Stimulated activated effector memory CD8-positive, alpha-beta T cell treated with anti-CD3 and anti-CD28 coated beads, Interleukin-12 subunit alpha, Interleukin-12 subunit beta, amount 100 ng/mL, for 72 hours (primary cell): ENCODE measurements at regions not wholly inside any gene's neighbourhood (a gene's known extent, or its start where the extent isn't known, plus 50 kb on each side); places are given as distances from the start of the nearest gene placed in this dataset.

Experiments
- ATAC-seq: fragments of 150-1000 bp; cut with Tn5 transposase; 2 replicates; pipeline ENCODE4 v1.10.0; 2021
- DNase-seq, 2 donors: peaks; one replicate each; pipeline ENCODE4 v3.0.0; 2021 to 2022; ENCODE audit warnings: low spot score in 2 of 2
- H3K27ac Mint-ChIP-seq: one replicate; pipeline ENCODE4 v1.8.0; 2022; ENCODE audit warnings: mild to moderate bottlenecking, mixed read lengths
- H3K36me3 Mint-ChIP-seq: one replicate; pipeline ENCODE4 v1.8.0; 2022; ENCODE audit warnings: mild to moderate bottlenecking, mixed read lengths
- H3K4me1 Mint-ChIP-seq: one replicate; pipeline ENCODE4 v1.8.0; 2022; ENCODE audit warnings: mixed read lengths
- H3K4me3 Mint-ChIP-seq: one replicate; pipeline ENCODE4 v1.8.0; 2022; ENCODE audit warnings: mild to moderate bottlenecking, mixed read lengths
- H3K9me3 Mint-ChIP-seq: one replicate; pipeline ENCODE4 v1.8.0; 2022; ENCODE audit warnings: mixed read lengths

DNA sequence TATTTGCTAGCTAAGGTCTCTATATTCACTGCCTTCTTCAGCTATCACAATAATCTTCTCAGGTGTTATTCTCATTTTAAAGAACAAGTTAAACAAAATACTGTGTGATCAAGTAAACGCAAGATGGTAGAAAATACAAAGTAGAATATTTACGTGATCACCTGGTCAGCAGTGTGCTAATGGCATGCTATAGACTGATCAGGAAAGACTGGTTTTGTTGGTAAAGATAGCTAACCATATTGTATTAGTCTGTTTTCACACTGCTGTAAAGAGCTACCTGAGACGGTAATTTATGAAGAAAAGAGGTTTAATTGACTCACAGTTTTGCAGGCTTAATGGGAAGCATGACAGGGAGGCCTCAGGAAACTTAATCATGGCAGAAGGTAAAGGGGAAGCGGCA, 50.4 kb downstream of the ZBTB38 start:
- H3K36me3 Mint-ChIP-seq, result peaks cover 81% of the 10 kb centered on the region
- peak overlapping the region; percentile 16 for H3K27ac Mint-ChIP-seq
- DNase-seq, result no peak
- ATAC-seq, result no peak
- no peak overlapping the region for H3K4me3 Mint-ChIP-seq
- peaks cover 3% of the 10 kb centered on the region for H3K9me3 Mint-ChIP-seq
- H3K4me1 Mint-ChIP-seq, result peaks cover 64% of the 10 kb centered on the region

DNA sequence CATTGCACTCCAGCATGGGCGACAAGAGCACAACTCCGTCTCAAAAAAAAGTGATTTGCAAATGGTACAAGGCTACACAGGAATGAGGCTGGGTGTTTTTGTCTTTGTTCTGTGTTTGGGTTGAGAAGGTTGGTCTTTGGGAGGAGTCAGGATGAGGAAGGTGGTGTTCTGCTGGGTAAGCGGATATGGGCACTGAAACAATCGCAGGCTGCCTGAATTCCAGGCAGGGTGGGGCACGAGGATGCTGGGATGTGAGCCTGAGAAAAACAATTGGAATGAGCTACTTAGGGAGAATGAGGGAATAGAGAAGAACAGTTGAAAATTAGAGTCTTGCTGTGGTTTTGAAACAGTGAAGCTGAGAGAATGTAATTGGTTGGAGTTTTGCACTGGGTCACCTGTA, 51.6 kb downstream of the ZBTB38 start:
- peaks cover 3% of the 10 kb centered on the region for H3K9me3 Mint-ChIP-seq
- H3K4me3 Mint-ChIP-seq, result no peak overlapping the region
- DNase-seq (no peak), ATAC-seq (no peak)
- H3K36me3 Mint-ChIP-seq, result peaks cover 81% of the 10 kb centered on the region
- peaks cover 54% of the 10 kb centered on the region for H3K4me1 Mint-ChIP-seq
- H3K27ac Mint-ChIP-seq, result peak overlapping the region; percentile 7

DNA sequence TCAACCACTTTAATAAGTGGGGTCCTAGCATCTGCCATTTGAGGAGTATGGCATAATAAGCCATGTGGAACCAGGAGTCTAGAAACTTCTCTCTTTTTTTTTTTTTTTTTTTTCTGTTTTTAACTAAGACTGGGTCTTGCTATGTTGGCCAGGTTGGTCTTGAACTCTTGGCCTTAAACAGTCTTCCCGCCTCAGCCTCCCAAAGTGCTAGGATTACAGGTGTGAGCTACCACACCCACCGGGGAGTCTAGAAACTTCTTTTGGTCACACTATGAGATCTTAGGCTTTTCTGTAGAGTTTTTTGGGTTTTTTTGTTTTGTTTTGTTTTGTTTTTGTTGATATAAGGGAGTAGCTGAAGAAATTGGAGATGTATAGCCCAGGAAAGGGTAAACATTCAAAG, 52.9 kb downstream of the ZBTB38 start:
- Mint-ChIP-seq H3K9me3 (peaks cover 3% of the 10 kb centered on the region), H3K36me3 (peaks cover 76% of the 10 kb centered on the region), H3K4me3 (no peak overlapping the region), H3K4me1 (peaks cover 63% of the 10 kb centered on the region), H3K27ac (peak overlapping the region; percentile 79)
- ATAC-seq (no peak), DNase-seq (no peak)

DNA sequence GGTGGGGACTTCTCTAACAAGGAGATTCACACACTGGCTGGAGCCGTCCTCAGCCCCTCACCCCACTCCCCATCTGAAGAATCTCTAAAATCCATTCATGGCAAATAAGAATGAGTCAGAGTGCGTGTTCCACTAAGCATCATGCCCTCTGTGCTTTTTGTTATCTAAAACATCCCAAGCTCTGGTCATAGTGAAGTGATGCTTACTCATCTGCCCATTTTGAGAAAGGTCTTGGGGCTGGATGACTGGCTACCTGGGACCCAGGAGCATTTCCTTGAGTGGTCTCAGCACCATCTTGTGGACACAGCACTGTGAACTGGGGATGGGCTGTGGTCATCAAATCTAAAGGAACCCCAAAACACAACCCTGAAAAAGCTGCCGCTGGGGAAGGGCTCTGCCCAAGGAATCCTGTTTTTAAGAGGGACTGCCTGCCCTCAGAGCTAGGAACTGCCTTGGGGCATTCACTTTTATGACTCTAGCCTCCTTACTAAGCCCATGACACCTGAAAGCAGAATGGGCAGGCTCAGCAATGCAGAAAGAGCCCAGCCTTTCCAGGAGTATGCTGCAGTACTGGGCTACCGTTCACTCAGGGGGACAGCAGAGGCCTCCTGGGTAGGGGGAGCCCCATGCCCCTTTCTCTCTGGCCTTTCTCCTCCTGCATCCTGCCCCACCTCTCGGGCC, 53.5 kb downstream of the ZBTB38 start:
- Mint-ChIP-seq H3K9me3 (peaks cover 3% of the 10 kb centered on the region), H3K27ac (peak overlapping the region; percentile 79), H3K4me1 (peaks cover 64% of the 10 kb centered on the region), H3K4me3 (no peak overlapping the region), H3K36me3 (peaks cover 76% of the 10 kb centered on the region)
- ATAC-seq (peak; percentile 60), DNase-seq (no peak)

DNA sequence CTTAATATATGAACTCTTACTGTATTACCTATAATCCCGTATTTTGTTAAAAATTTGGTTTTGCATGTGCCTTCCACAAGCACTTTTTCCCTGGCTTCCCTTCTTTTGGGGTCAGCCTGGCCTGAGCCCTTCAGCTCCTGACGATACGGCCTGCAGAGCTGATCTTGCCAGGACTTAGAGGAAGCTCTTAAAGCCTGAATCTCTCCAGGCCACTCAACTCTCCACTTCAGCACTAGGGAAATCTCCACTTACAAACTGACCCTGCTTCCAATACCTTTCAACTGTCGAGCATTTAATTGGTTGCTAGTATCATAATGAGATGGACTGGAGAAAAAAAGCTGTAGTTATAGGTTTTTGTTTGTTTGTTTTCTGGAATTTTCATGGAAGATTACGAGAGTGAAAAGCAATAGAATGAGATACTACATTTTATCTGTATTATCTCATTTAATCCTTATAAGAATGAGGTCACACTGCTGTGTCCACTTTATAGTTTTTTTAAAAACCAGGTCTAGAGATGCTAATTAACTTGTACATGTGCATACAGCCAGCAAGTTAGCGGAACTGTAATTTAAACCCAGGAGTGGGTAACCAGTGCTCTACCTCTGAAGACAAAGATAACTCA, 54.8 kb downstream of the ZBTB38 start:
- no peak overlapping the region for H3K27ac Mint-ChIP-seq

DNA sequence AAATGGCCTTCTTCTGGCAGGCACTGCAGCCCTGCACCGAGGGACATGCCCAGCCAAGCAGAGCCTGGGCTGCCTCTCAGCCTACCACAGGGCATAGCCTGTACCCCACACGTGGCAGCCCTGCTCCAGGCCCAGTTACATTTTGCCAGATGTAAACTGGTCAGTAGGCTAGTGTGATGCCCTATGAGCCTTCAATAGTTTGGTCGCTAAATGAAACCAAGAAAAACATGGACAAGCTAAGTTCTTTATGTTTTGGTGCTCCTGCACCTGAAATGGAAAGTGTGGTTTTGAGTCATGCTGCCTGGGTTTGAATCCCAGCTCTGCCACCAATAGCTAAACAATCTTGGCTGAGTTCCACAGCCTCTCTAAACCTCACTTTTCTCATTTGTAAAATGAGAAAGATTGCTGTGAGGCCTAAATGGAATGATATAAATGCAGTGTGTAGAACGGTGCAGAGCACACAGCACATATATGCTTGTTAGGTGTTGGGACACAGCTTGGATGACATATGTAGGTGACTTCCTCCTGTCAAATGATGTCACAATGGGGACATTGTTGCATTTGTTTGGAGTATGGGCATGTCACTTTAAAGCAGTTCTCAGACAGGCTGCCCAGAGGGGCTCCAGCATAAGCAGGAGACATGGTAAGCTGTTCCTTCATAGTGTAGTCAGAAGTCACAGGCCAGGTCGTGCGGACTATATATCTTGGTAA, 57.4 kb downstream of the ZBTB38 start:
- Mint-ChIP-seq H3K36me3 (peaks cover 81% of the 10 kb centered on the region), H3K27ac (no peak overlapping the region), H3K9me3 (no peaks in the 10 kb centered on the region), H3K4me3 (no peak overlapping the region), H3K4me1 (peaks cover 62% of the 10 kb centered on the region)
- DNase-seq (no peak), ATAC-seq (peak; percentile 51)

More for the DNA sequence above, 54.8 kb downstream of the ZBTB38 start:
- ATAC-seq, result no peak
- DNase-seq, result no peak
- Mint-ChIP-seq H3K4me1 (peaks cover 68% of the 10 kb centered on the region), H3K4me3 (no peak overlapping the region), H3K9me3 (peaks cover 3% of the 10 kb centered on the region), H3K36me3 (peaks cover 74% of the 10 kb centered on the region)

DNA sequence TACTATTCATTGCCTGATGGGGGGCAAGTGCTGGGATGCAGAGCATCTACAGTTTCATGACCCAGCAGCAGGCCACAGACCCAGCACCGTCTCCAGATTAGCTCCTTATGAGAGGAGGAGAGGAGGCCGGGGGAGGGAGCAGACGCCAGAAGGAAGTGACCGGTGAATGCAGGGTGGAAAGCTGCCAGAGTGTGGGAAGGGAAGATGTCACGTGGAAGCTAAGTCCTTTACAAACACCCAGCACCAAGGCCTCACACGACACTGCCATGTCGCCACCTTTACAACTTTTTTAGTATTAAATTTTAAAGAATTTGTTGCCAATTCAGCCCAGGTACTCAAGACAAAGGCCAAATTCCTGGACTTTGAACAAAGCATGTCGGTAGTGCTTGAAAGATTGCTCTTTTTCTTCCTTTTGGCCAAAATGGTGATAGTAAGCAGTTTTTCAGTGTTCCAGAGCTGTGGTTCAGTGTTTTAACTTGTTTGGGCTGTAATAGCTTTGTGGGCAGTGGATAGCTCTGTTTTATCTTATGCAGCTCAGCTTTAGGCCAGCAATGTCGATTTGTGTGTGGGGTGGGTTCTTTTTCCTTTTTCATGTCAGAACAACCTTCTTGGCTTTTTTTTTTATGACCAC, 58.2 kb downstream of the ZBTB38 start:
- H3K36me3 Mint-ChIP-seq, result peaks cover 82% of the 10 kb centered on the region
- H3K4me3 Mint-ChIP-seq, result no peak overlapping the region
- no peak for DNase-seq
- H3K27ac Mint-ChIP-seq, result peak overlapping the region; percentile 67
- H3K9me3 Mint-ChIP-seq, result no peaks in the 10 kb centered on the region
- peaks cover 55% of the 10 kb centered on the region for H3K4me1 Mint-ChIP-seq
- no peak for ATAC-seq

DNA sequence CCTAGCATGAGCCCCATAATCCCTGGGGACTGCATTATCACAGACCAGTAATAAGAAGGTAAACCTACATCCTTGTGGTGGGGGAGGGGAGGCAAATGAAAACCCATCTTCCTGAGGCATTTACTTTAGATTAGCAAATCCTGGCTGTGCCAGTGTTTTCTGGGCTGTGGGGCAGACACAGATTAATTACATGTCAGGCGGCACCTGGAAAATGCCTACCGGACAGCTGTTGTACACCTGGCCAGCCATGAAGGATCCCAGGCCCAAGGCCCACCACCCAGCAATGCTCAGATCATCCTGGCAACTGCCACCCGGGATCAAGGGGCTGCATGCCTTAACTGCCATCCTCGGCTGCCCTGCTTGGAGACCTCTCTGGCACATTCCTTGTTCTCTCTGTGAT, 59.1 kb upstream of the RASA2 start:
- Mint-ChIP-seq H3K4me3 (no peak overlapping the region), H3K27ac (peak overlapping the region; percentile 67), H3K4me1 (peaks cover 55% of the 10 kb centered on the region), H3K36me3 (peaks cover 86% of the 10 kb centered on the region), H3K9me3 (no peaks in the 10 kb centered on the region)
- DNase-seq (no peak), ATAC-seq (no peak)

DNA sequence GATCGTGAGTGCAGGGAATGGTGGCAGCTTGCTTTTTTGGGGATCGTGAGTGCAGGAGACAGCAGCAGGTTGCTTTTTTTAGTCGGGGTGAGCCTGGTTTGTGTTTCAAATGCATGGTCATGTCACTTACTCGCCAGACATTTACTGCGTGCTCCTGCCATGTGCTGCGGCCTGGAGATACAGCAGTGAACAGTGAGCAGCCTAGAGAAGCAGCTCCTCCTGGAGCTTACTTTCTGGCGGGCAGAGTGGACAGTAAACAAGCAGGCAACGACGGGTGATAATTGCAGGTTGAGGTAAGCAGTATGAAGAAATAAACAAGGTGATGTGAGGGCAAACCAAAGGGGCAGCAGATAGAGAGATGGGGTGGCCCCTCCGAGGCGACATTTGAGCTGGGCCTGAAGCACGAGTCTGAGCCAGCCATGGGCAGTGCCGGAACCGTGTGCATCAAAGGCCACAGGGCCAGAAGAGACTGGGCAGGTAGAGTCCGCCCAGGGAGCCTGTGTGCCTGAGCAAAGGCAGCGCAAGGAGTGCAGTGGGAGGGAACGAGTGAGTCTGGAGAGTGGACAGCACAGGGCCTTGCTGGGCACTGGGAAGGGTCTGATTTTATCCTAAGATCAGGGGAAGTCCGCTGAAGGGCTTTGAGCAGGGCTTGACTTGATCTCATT, 57.3 kb upstream of the RASA2 start:
- no peak for DNase-seq
- Mint-ChIP-seq H3K36me3 (peaks cover 78% of the 10 kb centered on the region), H3K9me3 (no peaks in the 10 kb centered on the region), H3K4me1 (peaks cover 62% of the 10 kb centered on the region), H3K4me3 (no peak overlapping the region), H3K27ac (peak overlapping the region; percentile 67)
- no peak for ATAC-seq

DNA sequence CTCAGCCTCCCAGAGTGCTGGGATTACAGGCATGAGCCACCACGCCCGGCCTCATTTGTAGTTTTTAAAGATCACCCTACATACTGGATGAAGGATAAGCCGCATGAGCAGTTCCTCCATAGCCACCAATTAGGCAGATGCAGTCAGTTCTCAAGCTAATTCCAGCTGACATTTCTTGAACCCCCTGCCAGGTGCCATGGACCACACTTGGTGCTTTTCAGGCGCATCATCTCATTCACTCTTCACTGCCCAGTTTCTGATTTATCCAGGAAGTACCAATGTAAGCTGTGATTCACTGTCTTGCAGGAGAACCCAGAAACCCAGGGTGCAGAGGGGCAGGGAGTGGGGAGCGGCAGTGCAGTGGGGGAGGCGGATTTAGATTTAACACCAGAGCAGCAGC, 56.5 kb upstream of the RASA2 start:
- H3K36me3 Mint-ChIP-seq, result peaks cover 77% of the 10 kb centered on the region
- no peaks in the 10 kb centered on the region for H3K9me3 Mint-ChIP-seq
- no peak overlapping the region for H3K4me3 Mint-ChIP-seq
- no peak for DNase-seq
- H3K27ac Mint-ChIP-seq, result peak overlapping the region; percentile 67
- ATAC-seq, result no peak
- peaks cover 57% of the 10 kb centered on the region for H3K4me1 Mint-ChIP-seq

DNA sequence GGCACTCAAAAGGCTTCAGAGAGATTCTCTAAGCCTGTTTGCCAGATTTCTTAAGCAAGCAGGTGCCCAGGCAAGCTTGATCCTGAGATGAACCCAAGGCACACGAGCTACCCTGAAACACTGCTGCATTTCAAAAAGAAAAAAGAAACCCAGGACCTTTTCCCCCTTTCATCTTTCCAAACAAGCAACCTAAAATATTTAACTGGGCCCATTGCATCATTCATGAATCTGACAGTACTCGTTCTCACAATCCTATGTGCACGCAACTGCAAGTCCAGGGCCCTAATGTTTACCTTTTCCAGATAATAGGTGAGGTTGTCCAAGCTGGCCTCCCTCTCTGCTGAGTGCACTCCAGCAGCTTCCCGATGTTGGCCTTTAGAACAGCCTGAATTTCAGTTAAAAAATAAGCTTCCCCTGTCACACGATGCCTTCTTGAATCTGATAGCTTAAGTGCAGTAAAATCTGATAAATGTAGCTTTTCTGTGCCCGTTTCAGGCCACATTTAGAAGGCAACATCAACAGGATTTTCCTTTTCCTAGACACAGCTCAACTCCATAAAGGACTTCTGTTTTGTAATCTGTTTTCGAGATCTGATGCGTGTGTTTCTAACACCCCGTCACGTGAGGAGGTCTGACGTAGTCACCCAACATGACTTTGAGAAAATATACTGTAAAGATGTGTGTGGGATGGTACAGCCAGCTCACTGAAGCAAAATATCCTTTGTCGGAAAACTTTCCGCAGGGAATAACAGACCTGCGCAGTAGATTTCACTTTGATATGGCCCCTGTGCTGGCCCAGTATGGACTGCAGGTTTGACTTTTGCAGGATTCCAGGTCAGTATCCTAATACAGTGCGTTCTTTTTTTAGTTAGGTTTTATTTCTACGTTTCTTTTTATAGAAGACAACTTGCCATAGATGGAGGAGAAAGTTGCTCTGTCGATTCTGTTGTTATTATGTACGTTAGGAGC, 55.1 kb upstream of the RASA2 start:
- Mint-ChIP-seq H3K9me3 (no peaks in the 10 kb centered on the region), H3K4me1 (peaks cover 43% of the 10 kb centered on the region), H3K36me3 (peaks cover 79% of the 10 kb centered on the region), H3K27ac (no peak overlapping the region), H3K4me3 (no peak overlapping the region)
- ATAC-seq (no peak), DNase-seq (no peak)

DNA sequence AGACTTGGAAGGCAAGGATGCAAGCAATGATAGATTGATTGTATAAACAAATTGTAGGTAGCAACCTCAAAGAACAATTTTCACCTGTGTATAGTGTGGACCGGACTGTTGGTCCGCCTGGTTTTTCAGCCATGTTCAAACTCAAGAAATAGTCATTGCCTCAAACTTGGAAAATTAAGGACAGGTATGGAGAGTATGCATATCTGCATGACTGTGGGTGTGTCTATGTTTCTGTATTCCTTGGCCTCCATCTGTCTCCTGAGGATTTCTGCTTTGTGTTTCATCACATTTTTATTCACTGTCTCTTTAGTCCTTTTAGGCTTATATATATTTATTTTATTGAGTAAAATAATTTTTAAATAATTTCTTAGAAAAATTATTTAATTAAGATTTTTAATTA, 53.9 kb upstream of the RASA2 start:
- no peaks in the 10 kb centered on the region for H3K9me3 Mint-ChIP-seq
- H3K4me3 Mint-ChIP-seq, result no peak overlapping the region
- DNase-seq (no peak), ATAC-seq (no peak)
- peaks cover 38% of the 10 kb centered on the region for H3K4me1 Mint-ChIP-seq
- no peak overlapping the region for H3K27ac Mint-ChIP-seq
- peaks cover 81% of the 10 kb centered on the region for H3K36me3 Mint-ChIP-seq

DNA sequence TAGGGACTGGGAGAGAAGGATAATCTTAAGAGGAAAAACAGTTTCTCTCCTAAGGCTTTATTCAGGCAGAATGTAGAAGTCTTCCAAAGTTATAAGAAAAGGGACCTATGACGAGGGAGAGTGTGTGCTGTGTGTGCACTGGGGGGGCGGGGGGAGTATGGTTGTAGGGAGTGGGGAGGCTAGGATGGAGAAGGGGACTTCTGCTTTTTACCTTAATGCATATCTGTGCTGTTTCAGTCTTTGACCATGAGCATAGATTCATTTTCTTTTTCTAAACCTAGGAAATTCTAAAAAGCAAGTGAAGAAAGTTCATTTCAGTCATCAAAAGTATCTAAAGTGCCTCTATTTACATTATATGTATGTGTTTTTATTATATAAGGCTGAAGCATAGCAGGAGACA, 52.6 kb upstream of the RASA2 start:
- Mint-ChIP-seq H3K36me3 (peaks cover 81% of the 10 kb centered on the region), H3K4me3 (no peak overlapping the region), H3K9me3 (no peaks in the 10 kb centered on the region), H3K27ac (no peak overlapping the region), H3K4me1 (peaks cover 38% of the 10 kb centered on the region)
- ATAC-seq (no peak), DNase-seq (no peak)

DNA sequence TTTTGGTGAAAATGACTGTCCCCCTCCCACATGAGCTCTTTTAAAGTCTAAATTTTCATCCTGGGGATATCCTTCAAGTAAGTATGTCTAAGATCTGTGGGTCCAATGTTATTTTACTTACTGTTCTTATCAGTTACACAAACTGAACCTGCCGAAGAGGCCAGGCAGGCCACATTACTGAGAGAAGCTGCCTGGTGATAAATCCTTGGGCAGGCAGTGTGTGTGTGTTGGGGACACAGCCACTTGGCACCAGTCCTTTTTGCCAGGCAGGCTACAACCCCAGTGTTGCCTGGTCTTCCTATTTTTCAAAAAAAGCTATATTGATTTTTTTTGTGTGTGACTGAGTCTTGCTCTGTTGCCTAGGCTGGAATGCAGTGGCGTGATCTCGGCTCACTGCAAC, 50.6 kb upstream of the RASA2 start:
- DNase-seq (no peak), ATAC-seq (no peak)
- Mint-ChIP-seq H3K4me3 (no peak overlapping the region), H3K36me3 (peaks cover 81% of the 10 kb centered on the region), H3K27ac (peak overlapping the region; percentile 69), H3K9me3 (no peaks in the 10 kb centered on the region), H3K4me1 (peaks cover 51% of the 10 kb centered on the region)
